HEK293T (cell line): ENCODE measurements at regions not wholly inside any gene's neighbourhood (a gene's known extent, or its start where the extent isn't known, plus 50 kb on each side); places are given as distances from the start of the nearest gene placed in this dataset.

Experiments
- CTCF ChIA-PET: fragments of 350-600 bp; formaldehyde crosslinking; extraction: SDS; loops from one replicate; lab custom pipeline; 2021; ENCODE audit warnings: antibody characterized with exemption, inconsistent platforms; lab: Yijun Ruan, JAX
- POLR2A ChIA-PET: fragments of 350-600 bp; formaldehyde crosslinking; extraction: SDS; loops from one replicate; lab custom pipeline; 2020; ENCODE audit warnings: antibody characterized with exemption, inconsistent platforms; lab: Yijun Ruan, JAX
- DNase-seq: peaks from one replicate; pipeline ENCODE4 v3.0.0; 2012; ENCODE audit warnings: mixed read lengths; ENCODE audit errors: extremely low spot score
- ARNT ChIP-seq: fragments of 450-650 bp; IDR thresholded peaks from 2 replicates; pipeline ENCODE4 v1.6.1; 2017; ENCODE audit warnings: mild to moderate bottlenecking
- BHLHE40 ChIP-seq: fragments of 450-650 bp; IDR thresholded peaks from 2 replicates; pipeline ENCODE4 v1.6.1; 2016; ENCODE audit warnings: mild to moderate bottlenecking, moderate library complexity, borderline replicate concordance
- CTBP1 ChIP-seq: fragments of 450-650 bp; IDR thresholded peaks from 2 replicates; pipeline ENCODE4 v1.6.1; 2016; ENCODE audit warnings: borderline replicate concordance
- ELF4 ChIP-seq: fragments of 450-650 bp; IDR thresholded peaks from 2 replicates; pipeline ENCODE4 v1.6.1; 2017; ENCODE audit warnings: antibody characterized with exemption
- FOXA1 ChIP-seq: fragments of 450-650 bp; IDR thresholded peaks from 2 replicates; pipeline ENCODE4 v1.6.1; 2016; ENCODE audit warnings: mild to moderate bottlenecking
- FOXK2 ChIP-seq: fragments of 450-650 bp; IDR thresholded peaks from 2 replicates; pipeline ENCODE4 v1.6.1; 2016; ENCODE audit warnings: mild to moderate bottlenecking
- FOXM1 ChIP-seq: fragments of 450-650 bp; IDR thresholded peaks from 2 replicates; pipeline ENCODE4 v1.6.1; 2017; ENCODE audit warnings: mild to moderate bottlenecking, borderline replicate concordance
- HDGF ChIP-seq: fragments of 450-650 bp; IDR thresholded peaks from 2 replicates; pipeline ENCODE4 v1.6.1; 2017; ENCODE audit warnings: antibody characterized with exemption, borderline replicate concordance
- L3MBTL2 ChIP-seq: fragments of 450-650 bp; conservative IDR thresholded peaks from 2 replicates; pipeline ENCODE4 v1.6.1; 2016; ENCODE audit warnings: mild to moderate bottlenecking
- LEF1 ChIP-seq: fragments of 450-650 bp; IDR thresholded peaks from 2 replicates; pipeline ENCODE4 v1.6.1; 2017; ENCODE audit warnings: mild to moderate bottlenecking, borderline replicate concordance
- NFRKB ChIP-seq: fragments of 450-650 bp; IDR thresholded peaks from 2 replicates; pipeline ENCODE4 v1.6.1; 2016; ENCODE audit warnings: mild to moderate bottlenecking, moderate library complexity
- SP1 ChIP-seq: fragments of 450-650 bp; IDR thresholded peaks from 2 replicates; pipeline ENCODE4 v1.6.1; 2017
- SUZ12 ChIP-seq: fragments of 450-650 bp; IDR thresholded peaks from 2 replicates; pipeline ENCODE4 v1.6.1; 2016; ENCODE audit warnings: mild to moderate bottlenecking
- TARDBP ChIP-seq: fragments of 450-650 bp; IDR thresholded peaks from 2 replicates; pipeline ENCODE4 v1.6.1; 2016
- ZNF384 ChIP-seq: fragments of 450-650 bp; IDR thresholded peaks from 2 replicates; pipeline ENCODE4 v1.6.1; 2016
- TF ChIP-seq, protein P1 (sequence below): fragments of 450-650 bp; IDR thresholded peaks from 2 replicates; pipeline ENCODE4 v1.6.1; 2016

DNA sequence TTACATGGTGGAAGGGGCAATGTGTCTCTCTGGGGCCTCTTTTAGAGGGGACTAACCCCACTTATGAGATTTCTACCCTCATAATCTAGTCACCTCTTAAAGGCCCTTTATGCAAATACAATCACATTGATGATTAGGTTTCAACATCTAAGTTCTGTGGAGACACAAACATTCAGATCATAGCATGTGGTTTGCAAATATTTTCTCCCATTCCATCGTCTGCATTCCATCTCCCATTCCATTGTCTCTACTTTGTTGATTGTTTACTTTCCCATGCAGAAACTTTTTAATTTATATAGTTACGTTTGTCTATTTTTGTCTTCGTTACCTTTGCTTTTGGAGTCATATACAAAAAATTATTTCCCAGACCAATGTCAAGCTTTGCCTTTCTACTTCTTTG, 927.5 kb upstream of the INTU start:
- ChIA-PET CTCF (no interaction called here), POLR2A (no interaction called here)
- no peak for DNase-seq
- TF ChIP-seq ZNF384, result no peak

DNA sequence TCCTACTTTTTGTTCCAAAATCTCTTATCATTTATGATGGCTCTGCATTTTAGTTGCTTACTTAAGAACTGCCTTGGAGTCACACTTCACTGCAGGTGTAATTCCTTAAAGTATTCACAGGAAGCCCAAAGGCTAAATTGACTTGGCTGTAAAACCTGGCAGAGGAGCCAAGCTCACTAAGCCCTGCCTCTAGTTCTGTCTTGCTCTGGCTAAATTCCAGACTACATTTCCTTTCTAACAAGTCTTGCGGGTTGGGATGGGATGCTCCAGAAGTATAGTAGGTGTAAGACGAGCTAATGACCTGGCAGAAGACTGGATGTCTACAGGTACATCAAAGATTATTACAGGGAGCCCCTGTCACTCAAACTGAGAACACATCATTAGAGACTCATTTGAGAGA, 924.0 kb upstream of the INTU start:
- no peak for DNase-seq
- ChIA-PET POLR2A (no interaction called here), CTCF (no interaction called here)
- TF ChIP-seq HDGF, result no peak
- TF ChIP-seq FOXM1, result no peak
- TF ChIP-seq ELF4, result no peak
- TF ChIP-seq SUZ12, result no peak
- TF ChIP-seq, protein P1, sequence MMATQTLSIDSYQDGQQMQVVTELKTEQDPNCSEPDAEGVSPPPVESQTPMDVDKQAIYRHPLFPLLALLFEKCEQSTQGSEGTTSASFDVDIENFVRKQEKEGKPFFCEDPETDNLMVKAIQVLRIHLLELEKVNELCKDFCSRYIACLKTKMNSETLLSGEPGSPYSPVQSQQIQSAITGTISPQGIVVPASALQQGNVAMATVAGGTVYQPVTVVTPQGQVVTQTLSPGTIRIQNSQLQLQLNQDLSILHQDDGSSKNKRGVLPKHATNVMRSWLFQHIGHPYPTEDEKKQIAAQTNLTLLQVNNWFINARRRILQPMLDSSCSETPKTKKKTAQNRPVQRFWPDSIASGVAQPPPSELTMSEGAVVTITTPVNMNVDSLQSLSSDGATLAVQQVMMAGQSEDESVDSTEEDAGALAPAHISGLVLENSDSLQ, result no peak
- no peak for TF ChIP-seq TARDBP
- TF ChIP-seq FOXA1, result no peak
- TF ChIP-seq CTBP1, result no peak
- TF ChIP-seq FOXK2, result no peak
- no peak for TF ChIP-seq NFRKB
- TF ChIP-seq L3MBTL2, result no peak
- no peak for TF ChIP-seq LEF1
- TF ChIP-seq BHLHE40, result no peak
- no peak for TF ChIP-seq SP1
- TF ChIP-seq ARNT, result no peak
- TF ChIP-seq ZNF384, result no peak

DNA sequence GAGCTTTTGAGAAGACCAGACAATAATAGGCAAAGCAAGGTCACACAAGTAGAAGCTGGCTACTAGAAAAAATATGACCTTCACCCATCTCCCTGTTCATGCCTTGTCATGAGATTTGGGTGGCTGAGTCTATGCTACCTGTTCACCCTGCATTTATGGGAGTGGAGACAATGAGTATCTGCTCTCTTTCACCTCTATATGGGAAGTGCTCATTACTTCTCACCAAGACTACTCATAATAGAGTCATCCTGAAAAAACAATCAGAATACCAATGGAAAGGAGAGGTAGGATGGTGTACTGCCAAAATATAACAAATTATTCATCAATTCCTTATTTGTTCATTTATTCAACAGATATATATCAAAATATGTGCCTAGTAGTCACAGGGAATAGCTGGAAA, 921.8 kb upstream of the INTU start:
- ChIA-PET POLR2A (no interaction called here), CTCF (no interaction called here)
- no peak for DNase-seq
- no peak for TF ChIP-seq TARDBP
- no peak for TF ChIP-seq FOXA1
- no peak for TF ChIP-seq BHLHE40
- TF ChIP-seq ELF4, result no peak
- no peak for TF ChIP-seq SUZ12
- no peak for TF ChIP-seq ZNF384
- TF ChIP-seq L3MBTL2, result no peak
- TF ChIP-seq FOXM1, result no peak
- no peak for TF ChIP-seq NFRKB
- TF ChIP-seq SP1, result no peak
- no peak for TF ChIP-seq LEF1
- TF ChIP-seq, protein P1, result no peak
- TF ChIP-seq FOXK2, result no peak
- no peak for TF ChIP-seq HDGF
- no peak for TF ChIP-seq CTBP1
- TF ChIP-seq ARNT, result no peak

DNA sequence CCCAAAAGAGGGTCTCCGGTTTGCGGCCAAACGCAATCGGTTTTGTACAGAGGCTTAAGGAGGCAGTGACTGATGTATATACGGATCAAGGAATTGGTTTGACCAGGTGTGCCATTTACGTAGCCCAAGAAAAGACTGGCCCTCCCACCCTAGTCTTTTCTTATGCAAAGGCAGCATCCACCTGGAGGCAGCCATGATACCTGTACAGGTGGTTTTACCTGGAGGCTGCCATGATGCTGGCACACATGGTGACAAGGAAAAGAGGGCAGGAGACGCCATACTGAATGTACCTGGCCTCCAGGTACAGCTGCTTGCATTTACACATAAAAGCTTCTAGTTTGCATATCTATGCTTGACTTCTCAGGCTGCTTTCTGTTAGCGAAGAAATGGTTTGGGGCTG, 917.7 kb upstream of the INTU start:
- TF ChIP-seq, protein P1, result no peak
- TF ChIP-seq FOXA1, result no peak
- TF ChIP-seq L3MBTL2, result no peak
- TF ChIP-seq FOXM1, result no peak
- TF ChIP-seq LEF1, result no peak
- TF ChIP-seq ARNT, result no peak
- TF ChIP-seq HDGF, result no peak
- TF ChIP-seq NFRKB, result no peak
- no peak for TF ChIP-seq SUZ12
- no peak for TF ChIP-seq CTBP1
- TF ChIP-seq ZNF384, result no peak
- TF ChIP-seq TARDBP, result no peak
- TF ChIP-seq FOXK2, result no peak
- TF ChIP-seq SP1, result no peak
- no peak for TF ChIP-seq BHLHE40
- no peak for TF ChIP-seq ELF4
- ChIA-PET POLR2A (no interaction called here), CTCF (no interaction called here)
- no peak for DNase-seq

DNA sequence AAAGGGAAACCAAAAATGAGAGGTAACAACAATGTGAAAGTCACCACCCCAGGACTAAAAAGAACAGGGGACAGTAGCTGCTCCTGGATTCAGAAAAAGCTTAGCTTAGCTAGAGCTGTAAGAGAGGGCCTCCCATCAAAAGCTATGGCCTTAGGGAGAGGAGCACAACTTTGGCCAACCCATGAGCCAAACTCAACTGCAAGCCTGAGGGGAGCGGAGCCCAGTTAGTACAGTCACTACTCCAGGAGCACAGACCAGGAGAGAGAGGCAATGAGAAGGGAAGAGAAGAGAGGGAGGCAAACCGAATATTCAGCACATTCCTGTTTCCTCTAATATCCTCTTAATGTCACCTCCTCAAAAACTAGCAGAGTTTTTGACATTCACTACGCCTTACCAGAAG, 917.1 kb upstream of the INTU start:
- no peak for DNase-seq
- TF ChIP-seq BHLHE40 (no peak), SP1 (no peak), SUZ12 (no peak), CTBP1 (no peak), ELF4 (no peak)
- ChIA-PET POLR2A (no interaction called here), CTCF (no interaction called here)

DNA sequence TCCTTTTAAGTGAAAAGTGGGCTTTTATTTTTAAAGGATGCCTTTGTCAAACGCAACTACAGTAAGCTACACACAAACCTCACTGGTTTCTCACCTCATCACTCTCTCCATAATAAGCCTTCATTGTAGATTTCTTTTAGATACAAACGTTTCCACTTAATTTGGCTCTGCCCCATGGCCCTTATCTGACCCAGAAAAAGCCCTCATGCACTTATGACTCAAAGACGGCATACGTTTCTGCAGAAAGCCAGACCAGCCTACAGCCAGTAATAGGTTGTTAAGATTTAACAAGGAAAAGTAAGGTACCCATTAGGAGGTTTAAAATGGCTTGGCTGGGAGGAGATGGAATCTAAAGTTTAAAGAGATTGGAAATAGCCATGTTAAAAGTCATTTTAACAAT, 914.6 kb upstream of the INTU start:
- POLR2A ChIA-PET, result no interaction called here
- no peak for DNase-seq
- CTCF ChIA-PET, result no interaction called here
- TF ChIP-seq ARNT (no peak), LEF1 (no peak), BHLHE40 (no peak), FOXM1 (no peak), NFRKB (no peak), FOXK2 (no peak), HDGF (no peak), ELF4 (no peak), ZNF384 (no peak), SP1 (no peak), FOXA1 (no peak), L3MBTL2 (no peak), TARDBP (no peak), CTBP1 (no peak), SUZ12 (no peak)
- TF ChIP-seq, protein P1, result no peak
